HUES64 (cell line): ENCODE measurements at regions not wholly inside any gene's neighbourhood (a gene's known extent, or its start where the extent isn't known, plus 50 kb on each side); places are given as distances from the start of the nearest gene placed in this dataset.
"Not testable (repeated sequence)": the region's sequence is repeated elsewhere in the genome, so short reads cannot be mapped to it uniquely, and the experiment has no call there.

Source experiments
- H3K27ac ChIP-seq: 2 replicates; pipeline ENCODE4 v1.7.0; 2013; ENCODE audit warnings: low read depth, low read length, inconsistent platforms
- H3K27me3 ChIP-seq: 2 replicates; pipeline ENCODE4 v1.6.1; 2013; ENCODE audit warnings: mild to moderate bottlenecking, low read length; ENCODE audit not compliant: insufficient read depth
- H3K36me3 ChIP-seq: 2 replicates; pipeline ENCODE4 v1.6.1; 2013; ENCODE audit warnings: mild to moderate bottlenecking, low read length; ENCODE audit not compliant: insufficient read depth
- H3K4me1 ChIP-seq: 2 replicates; pipeline ENCODE4 v1.6.1; 2013; ENCODE audit warnings: mild to moderate bottlenecking, low read length, moderate library complexity; ENCODE audit not compliant: insufficient read depth
- H3K4me3 ChIP-seq: 2 replicates; pipeline ENCODE4 v1.5.1; 2013; ENCODE audit warnings: mild to moderate bottlenecking, low read length, moderate library complexity
- H3K9ac ChIP-seq: 2 replicates; pipeline ENCODE4 v1.6.1; 2013; ENCODE audit warnings: mild to moderate bottlenecking, low read depth, low read length
- H3K9me3 ChIP-seq: 2 replicates; pipeline ENCODE4 v1.6.1; 2013; ENCODE audit warnings: low read depth, low read length; ENCODE audit not compliant: insufficient read depth
- WGBS: fragments of 150-250, 120-280 bp; methylation state at CpG from one replicate; pipeline ENCODE4 v1.1.7; 2013; ENCODE audit warnings: missing lambda C conversion rate; 5-methylcytosine and 5-hydroxymethylcytosine counted together

- Histone ChIP-seq H3K4me3 (no peak overlapping the region), H3K4me1 (no peaks in the 10 kb centered on the region; the same call in 1 of the 2 replicates), H3K27me3 (no peaks in the 10 kb centered on the region), H3K9ac (no peak overlapping the region), H3K9me3 (no peaks in the 10 kb centered on the region), H3K27ac (no peak overlapping the region), H3K36me3 (no peaks in the 10 kb centered on the region)
- WGBS, result 93% methylated on average over 6 of the region's 6 CpGs
Measured at GRCh38 chr9:24073666-24074065, 247.6 kb upstream of the ELAVL2 start.

DNA sequence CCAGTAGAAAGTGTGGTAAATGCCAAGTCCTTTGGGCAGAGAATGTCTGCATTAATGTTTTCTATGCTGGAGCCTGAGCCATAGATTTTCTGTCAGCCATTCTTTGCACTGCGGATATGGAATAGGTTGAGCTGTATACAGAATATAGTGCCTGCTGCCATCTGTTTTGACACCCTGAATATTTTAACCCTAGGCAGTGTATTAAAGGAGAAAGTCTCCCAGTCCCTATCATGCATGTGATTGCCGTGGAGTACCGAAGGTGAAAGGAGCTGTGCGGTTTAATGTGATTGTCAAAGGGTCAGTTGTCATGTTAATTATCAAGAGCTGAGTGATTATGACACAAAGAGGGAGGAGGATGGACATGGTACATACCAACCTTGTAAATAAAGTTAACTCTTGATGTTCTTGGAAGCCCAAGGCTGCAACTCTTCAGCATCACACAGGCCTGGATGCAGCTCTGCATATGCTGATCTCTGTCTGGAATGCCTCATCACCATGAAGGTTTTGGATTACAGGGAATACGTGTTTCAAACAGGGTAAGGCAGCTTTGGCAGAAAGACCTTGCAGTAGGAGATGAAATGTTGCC lies 247.1 kb upstream of the ELAVL2 start:
- Histone ChIP-seq H3K36me3 (no peaks in the 10 kb centered on the region), H3K9me3 (no peaks in the 10 kb centered on the region), H3K27me3 (no peaks in the 10 kb centered on the region), H3K9ac (no peak overlapping the region), H3K4me1 (no peaks in the 10 kb centered on the region; the same call in 1 of the 2 replicates), H3K4me3 (no peak overlapping the region), H3K27ac (no peak overlapping the region)
- WGBS, result 70% methylated on average over 5 of the region's 5 CpGs

GRCh38 chr9:24071716-24072115 lies 245.7 kb upstream of the ELAVL2 start:
- Histone ChIP-seq H3K9ac (no peak overlapping the region), H3K9me3 (no peaks in the 10 kb centered on the region), H3K36me3 (no peaks in the 10 kb centered on the region), H3K27ac (no peak overlapping the region), H3K4me3 (no peak overlapping the region), H3K27me3 (no peaks in the 10 kb centered on the region), H3K4me1 (no peaks in the 10 kb centered on the region; the same call in 1 of the 2 replicates)
- WGBS, result 79% methylated on average over 2 of the region's 2 CpGs

DNA sequence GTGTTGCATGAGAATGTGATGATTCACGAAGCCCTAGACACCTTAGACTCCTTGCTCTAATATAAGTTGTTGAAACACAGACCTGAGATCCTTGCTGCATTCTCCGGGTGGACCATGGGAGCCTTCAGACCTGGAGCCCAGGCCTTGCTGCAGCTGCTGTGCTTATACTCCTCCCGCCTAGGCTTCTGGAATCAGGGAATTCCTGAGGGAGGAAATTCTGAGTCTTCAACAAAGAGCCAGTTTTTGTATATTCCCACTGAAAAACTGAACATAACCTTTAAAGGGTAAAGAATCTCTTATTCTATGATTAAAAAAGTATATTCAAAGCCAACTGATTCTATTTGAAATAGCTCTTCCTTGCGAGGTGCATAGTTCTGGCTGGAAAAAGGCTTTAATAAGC lies 245.1 kb upstream of the ELAVL2 start:
- Histone ChIP-seq H3K9me3 (no peaks in the 10 kb centered on the region), H3K36me3 (no peaks in the 10 kb centered on the region), H3K27ac (no peak overlapping the region), H3K4me3 (no peak overlapping the region), H3K4me1 (no peaks in the 10 kb centered on the region; the same call in 1 of the 2 replicates), H3K9ac (no peak overlapping the region), H3K27me3 (no peaks in the 10 kb centered on the region)
- 96% methylated on average over 4 of the region's 4 CpGs for WGBS

GRCh38 chr9:24067107-24067506 lies 241.1 kb upstream of the ELAVL2 start:
- H3K27ac ChIP-seq, H3K36me3 ChIP-seq, H3K4me3 ChIP-seq, H3K27me3 ChIP-seq, H3K9me3 ChIP-seq, H3K4me1 ChIP-seq, H3K9ac ChIP-seq: not testable (repeated sequence)
- WGBS, result 80% methylated on average over 3 of the region's 5 CpGs

GRCh38 chr9:24059651-24060050 lies 233.6 kb upstream of the ELAVL2 start:
- H3K36me3 ChIP-seq, result no peaks in the 10 kb centered on the region
- H3K27me3 ChIP-seq, result no peaks in the 10 kb centered on the region
- no peaks in the 10 kb centered on the region for H3K9me3 ChIP-seq
- no peak overlapping the region for H3K4me3 ChIP-seq
- H3K4me1 ChIP-seq, result peaks cover 4% of the 10 kb centered on the region; the same call in 1 of the 2 replicates
- H3K27ac ChIP-seq, result no peak overlapping the region
- WGBS, result 93% methylated on average over 2 of the region's 2 CpGs
- no peak overlapping the region for H3K9ac ChIP-seq

DNA sequence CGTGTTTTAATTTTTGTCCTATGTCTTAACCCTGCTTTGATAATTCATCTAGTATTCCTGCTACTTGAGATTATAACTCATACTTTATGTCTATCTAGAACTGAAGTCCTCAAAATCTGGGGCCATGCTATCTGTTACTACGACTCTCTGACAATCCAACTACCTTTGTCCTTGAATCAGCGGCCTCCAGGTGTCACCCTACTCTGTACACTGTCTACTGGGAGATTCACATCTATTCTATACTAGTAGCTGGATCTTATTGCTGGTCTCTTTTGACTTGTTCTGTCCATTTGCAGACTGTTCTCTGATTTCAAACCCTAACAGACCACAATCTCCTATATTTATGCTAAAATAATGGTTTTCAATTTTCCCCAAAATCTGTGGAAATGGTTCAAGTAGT lies 225.5 kb upstream of the ELAVL2 start:
- Histone ChIP-seq H3K4me3 (no peak overlapping the region), H3K27ac (no peak overlapping the region), H3K36me3 (no peaks in the 10 kb centered on the region), H3K4me1 (no peaks in the 10 kb centered on the region), H3K27me3 (no peaks in the 10 kb centered on the region), H3K9me3 (no peaks in the 10 kb centered on the region), H3K9ac (no peak overlapping the region)
- WGBS, result 87% methylated on average over 3 of the region's 3 CpGs

DNA sequence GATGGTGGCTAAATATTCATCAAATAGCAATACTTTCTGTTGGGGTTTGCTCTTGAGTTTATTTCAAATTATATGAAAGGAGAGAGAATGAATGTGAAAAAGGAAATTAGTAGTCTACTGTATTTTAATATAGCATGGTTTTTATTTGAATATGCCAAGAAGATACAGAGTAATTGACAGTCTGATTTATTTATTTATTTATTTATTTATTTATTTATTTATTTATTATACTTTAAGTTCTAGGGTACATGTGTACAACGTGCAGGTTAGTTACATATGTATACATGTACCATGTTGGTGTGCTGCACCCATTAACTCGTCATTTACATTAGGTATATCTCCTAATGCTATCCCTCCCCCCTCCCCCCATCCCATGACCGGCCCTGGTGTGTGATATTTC lies 224.2 kb upstream of the ELAVL2 start:
- H3K27me3 ChIP-seq, H3K9ac ChIP-seq, H3K36me3 ChIP-seq, H3K4me1 ChIP-seq, H3K27ac ChIP-seq, H3K9me3 ChIP-seq, H3K4me3 ChIP-seq: not testable (repeated sequence)
- 57% methylated on average over 2 of the region's 3 CpGs for WGBS

DNA sequence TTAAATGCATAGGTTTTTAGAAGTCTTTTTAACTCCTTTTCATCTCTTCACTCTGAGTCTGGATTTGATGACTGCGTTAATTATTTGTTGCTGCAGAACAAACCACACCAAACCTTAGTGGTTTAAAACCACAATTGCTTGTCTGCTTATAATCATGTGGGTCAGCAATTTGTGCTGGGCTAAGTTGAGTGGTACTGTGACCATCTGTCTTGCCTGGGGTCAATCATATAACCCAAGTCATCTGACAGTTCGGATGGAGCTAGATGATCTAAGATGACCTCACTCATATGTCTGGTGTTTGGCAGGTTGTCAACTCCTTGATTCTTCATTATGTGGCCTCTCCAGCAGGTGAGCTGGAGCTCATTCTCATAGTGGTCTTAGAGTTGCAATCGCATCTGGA lies 219.1 kb upstream of the ELAVL2 start:
- 100% methylated on average over 2 of the region's 3 CpGs for WGBS
- H3K9me3 ChIP-seq, result no peaks in the 10 kb centered on the region
- H3K4me3 ChIP-seq, result no peak overlapping the region
- no peaks in the 10 kb centered on the region for H3K36me3 ChIP-seq
- no peaks in the 10 kb centered on the region for H3K27me3 ChIP-seq
- H3K27ac ChIP-seq, result no peak overlapping the region
- peaks cover 2% of the 10 kb centered on the region; the same call in 1 of the 2 replicates for H3K4me1 ChIP-seq
- no peak overlapping the region for H3K9ac ChIP-seq

DNA sequence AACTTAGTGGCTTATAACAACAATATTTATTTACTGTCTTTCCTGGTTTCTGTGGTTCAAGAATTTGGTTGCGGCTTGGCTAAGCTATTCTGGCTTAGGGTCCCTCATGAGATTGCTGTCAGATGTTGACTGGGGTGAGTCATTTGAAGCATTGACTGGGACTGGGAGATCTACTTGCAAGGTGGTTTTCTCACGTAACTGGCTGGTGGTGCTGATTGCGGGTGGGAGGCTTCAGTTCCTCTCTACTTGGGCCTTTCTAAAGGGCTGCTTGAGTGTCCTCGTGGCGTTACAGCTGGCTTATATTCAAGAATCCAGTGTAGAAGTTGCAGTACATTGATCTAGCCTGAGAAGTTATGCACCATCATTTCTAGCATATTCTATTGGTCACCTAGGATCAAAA lies 218.5 kb upstream of the ELAVL2 start:
- H3K9me3 ChIP-seq, result no peaks in the 10 kb centered on the region
- H3K36me3 ChIP-seq, result no peaks in the 10 kb centered on the region
- H3K4me1 ChIP-seq, result peaks cover 4% of the 10 kb centered on the region; the same call in 1 of the 2 replicates
- H3K9ac ChIP-seq, result no peak overlapping the region
- 95% methylated on average over 5 of the region's 5 CpGs for WGBS
- no peaks in the 10 kb centered on the region for H3K27me3 ChIP-seq
- H3K4me3 ChIP-seq, result no peak overlapping the region
- H3K27ac ChIP-seq, result no peak overlapping the region

DNA sequence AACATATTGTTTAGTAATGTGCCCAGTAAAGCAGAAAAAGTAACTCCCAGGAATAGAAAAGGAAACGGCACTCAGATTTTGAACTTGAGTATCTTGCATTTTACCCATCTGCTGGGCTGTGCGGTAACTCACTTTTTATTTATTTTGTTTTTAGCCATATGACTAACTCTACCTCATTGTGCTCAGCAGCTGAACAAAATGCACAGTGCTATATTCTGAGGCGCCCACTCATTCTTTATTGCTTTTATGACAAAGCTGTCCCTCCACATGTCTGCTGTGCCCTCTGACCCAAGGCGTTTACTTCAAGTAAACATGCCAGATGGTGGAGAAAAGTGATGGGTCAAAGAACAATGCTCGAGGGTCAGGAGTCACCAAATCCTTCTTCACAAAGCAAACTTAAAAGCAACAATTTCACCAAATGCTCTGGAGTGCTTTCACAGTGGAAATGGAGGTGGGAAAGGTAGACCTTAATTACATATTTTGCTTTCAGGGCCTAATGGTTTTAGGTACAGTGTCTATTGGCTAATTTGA lies 215.2 kb upstream of the ELAVL2 start:
- 97% methylated on average over 4 of the region's 5 CpGs for WGBS
- Histone ChIP-seq H3K9ac (no peak overlapping the region), H3K36me3 (no peaks in the 10 kb centered on the region), H3K27me3 (no peaks in the 10 kb centered on the region), H3K4me1 (peaks cover 25% of the 10 kb centered on the region), H3K4me3 (no peak overlapping the region), H3K27ac (no peak overlapping the region), H3K9me3 (no peaks in the 10 kb centered on the region)

DNA sequence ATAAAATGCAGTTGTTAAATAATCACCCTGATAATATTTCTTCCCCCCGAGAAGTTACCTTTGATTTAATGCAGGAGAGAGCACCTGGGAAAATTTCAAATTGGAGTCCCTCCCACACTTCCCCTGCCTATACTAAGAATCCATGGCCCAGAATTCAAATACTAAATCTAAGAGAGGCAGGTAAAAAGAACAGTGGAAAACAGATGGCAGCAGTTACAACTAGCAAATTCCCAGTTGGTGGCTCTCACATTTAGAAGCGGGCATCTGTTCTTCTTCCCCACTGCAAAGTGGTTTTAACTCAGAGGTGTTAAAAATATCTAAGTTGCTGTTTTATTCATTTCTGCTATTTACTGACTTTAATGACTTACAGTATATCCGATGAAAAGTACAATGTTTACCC lies 210.4 kb upstream of the ELAVL2 start:
- Histone ChIP-seq H3K36me3 (no peaks in the 10 kb centered on the region), H3K27ac (peak overlapping the region; percentile 62; the same call in 1 of the 2 replicates), H3K27me3 (no peaks in the 10 kb centered on the region), H3K4me3 (no peak overlapping the region), H3K9ac (no peak overlapping the region), H3K9me3 (no peaks in the 10 kb centered on the region), H3K4me1 (peaks cover 34% of the 10 kb centered on the region)
- WGBS, result 96% methylated on average over 2 of the region's 3 CpGs
